BLaER1 treated with 17β-estradiol and CSF1 and Interleukin-3, amounts not matched to agents 10 nM and 100 nM (cell line): ENCODE measurements at regions not wholly inside any gene's neighbourhood (a gene's known extent, or its start where the extent isn't known, plus 50 kb on each side); places are given as distances from the start of the nearest gene placed in this dataset.

ENCODE experiments used
- H3K27ac ChIP-seq, 11 experiments: shearing (Covaris generic); formaldehyde crosslinking; 2 replicates each; pipeline ENCODE4 v1.8.1; 2022
- H3K27me3 ChIP-seq, 11 experiments: shearing (Covaris generic); formaldehyde crosslinking; 2 replicates each; pipeline ENCODE4 v1.8.1; 2022
- H3K36me3 ChIP-seq, 11 experiments: shearing (Covaris generic); formaldehyde crosslinking; 2 replicates each; pipeline ENCODE4 v1.8.1; 2022
- H3K4me1 ChIP-seq, 10 experiments: shearing (Covaris generic); formaldehyde crosslinking; 2 replicates each; pipeline ENCODE4 v1.8.1; 2022
- H3K4me2 ChIP-seq, 11 experiments: shearing (Covaris generic); formaldehyde crosslinking; 2 replicates each; pipeline ENCODE4 v1.8.1; 2022
- H3K4me3 ChIP-seq, 10 experiments: shearing (Covaris generic); formaldehyde crosslinking; 2 replicates each; pipeline ENCODE4 v1.8.1; 2022
- H3K9ac ChIP-seq, 11 experiments: shearing (Covaris generic); formaldehyde crosslinking; 2 replicates each; pipeline ENCODE4 v1.8.1; 2022
- H3K9me3 ChIP-seq, 11 experiments: shearing (Covaris generic); formaldehyde crosslinking; replicated peaks in 1 of 11; 2 replicates each; pipeline ENCODE4 v1.8.1; 2022
- H4K20me1 ChIP-seq, 11 experiments: shearing (Covaris generic); formaldehyde crosslinking; 2 replicates each; pipeline ENCODE4 v1.8.1; 2022
- Cebpa-rat ChIP-seq, 11 experiments: shearing (Covaris generic); IDR thresholded peaks; 2 replicates each; pipeline ENCODE4 v1.8.1; 2022

DNA sequence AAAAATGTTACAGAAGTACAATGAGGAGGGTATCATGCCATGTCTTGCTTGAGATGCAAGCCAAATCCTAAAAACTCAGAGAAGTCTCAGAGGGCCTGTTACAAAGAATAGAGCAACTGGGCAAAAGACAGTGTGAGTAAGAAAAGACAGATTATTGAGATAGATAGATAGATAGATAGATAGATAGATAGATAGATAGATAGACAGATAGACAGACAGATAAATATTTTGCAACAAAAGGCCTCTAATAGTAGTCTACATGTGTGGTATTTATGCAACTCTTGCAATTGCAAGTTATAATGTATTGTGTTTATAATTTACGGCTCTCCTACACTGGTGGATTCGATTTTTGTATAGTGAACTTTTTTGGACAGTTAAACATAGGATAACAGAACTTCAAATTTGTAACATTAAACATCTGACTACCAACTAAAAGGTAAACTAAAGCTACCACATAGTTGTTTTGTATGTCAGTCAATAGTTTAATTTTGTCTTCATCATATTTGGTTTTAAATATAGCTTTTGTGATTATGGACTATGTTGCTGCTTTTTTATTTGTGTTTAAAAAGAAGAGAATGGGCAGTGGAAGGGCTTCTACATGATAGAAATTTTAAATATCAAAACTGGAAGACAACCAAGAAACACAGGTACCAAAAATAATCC is 740.7 kb upstream of the LRRTM4 start:
- no peaks in the 10 kb centered on the region for H3K36me3 ChIP-seq
- no peak overlapping the region for H3K4me3 ChIP-seq
- H3K9me3 ChIP-seq = no peaks in the 10 kb centered on the region
- H3K27ac ChIP-seq = no peak overlapping the region
- no peak for TF ChIP-seq Cebpa-rat (IDR thresholded peaks at IDR 0.05)
- H3K4me2 ChIP-seq = no peak overlapping the region
- no peaks in the 10 kb centered on the region for H3K27me3 ChIP-seq
- no peaks in the 10 kb centered on the region for H4K20me1 ChIP-seq
- H3K9ac ChIP-seq = no peak overlapping the region
- H3K4me1 ChIP-seq = no peaks in the 10 kb centered on the region

DNA sequence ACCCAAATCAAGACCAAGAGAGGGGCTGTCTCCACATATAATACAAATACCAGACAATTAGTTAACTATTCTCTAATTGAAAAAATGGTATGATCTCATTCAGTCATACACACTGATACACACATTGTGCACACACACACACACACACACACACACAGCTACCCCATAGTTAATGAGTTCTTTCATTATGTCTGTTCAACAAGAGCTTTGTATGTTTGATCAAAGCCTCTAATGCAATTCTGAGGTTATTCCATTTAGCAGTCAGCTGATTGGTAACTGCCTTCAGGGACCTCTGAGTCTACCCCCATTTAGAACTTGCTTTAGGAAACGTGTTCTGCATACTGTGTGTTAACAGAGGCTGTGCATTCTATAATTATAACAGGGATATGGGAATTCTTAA is 741.4 kb upstream of the LRRTM4 start:
- Histone ChIP-seq H3K9me3 (no peaks in the 10 kb centered on the region), H3K36me3 (no peaks in the 10 kb centered on the region), H3K27me3 (no peaks in the 10 kb centered on the region), H3K4me2 (no peak overlapping the region), H3K9ac (no peak overlapping the region), H3K4me1 (no peaks in the 10 kb centered on the region), H3K4me3 (no peak overlapping the region), H4K20me1 (no peaks in the 10 kb centered on the region), H3K27ac (no peak overlapping the region)
- no peak for TF ChIP-seq Cebpa-rat (IDR thresholded peaks at IDR 0.05)

DNA sequence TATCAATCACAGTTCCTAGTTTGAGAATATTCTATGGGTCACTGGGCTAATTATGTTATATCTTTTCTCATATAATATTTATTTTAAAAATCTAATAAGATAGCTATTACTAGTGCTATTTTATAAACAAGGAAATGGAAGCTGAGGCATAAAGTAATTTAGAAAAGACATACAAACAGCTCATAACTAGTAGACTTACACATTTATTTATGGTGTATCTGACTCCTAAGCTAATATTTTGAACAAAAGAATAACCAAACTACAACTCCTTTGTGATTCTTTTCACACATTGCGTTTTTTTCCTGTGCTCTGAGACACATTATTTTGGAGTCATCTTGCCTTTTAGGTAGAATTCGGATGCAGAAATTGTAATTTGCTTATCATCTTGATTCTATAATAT is 742.0 kb upstream of the LRRTM4 start:
- H3K27me3 ChIP-seq = no peaks in the 10 kb centered on the region
- no peaks in the 10 kb centered on the region for H3K36me3 ChIP-seq
- no peak overlapping the region for H3K4me2 ChIP-seq
- H3K4me1 ChIP-seq = no peaks in the 10 kb centered on the region
- no peaks in the 10 kb centered on the region for H3K9me3 ChIP-seq
- no peak overlapping the region for H3K9ac ChIP-seq
- no peak overlapping the region for H3K4me3 ChIP-seq
- no peak overlapping the region for H3K27ac ChIP-seq
- TF ChIP-seq Cebpa-rat (IDR thresholded peaks at IDR 0.05) = no peak
- no peaks in the 10 kb centered on the region for H4K20me1 ChIP-seq

DNA sequence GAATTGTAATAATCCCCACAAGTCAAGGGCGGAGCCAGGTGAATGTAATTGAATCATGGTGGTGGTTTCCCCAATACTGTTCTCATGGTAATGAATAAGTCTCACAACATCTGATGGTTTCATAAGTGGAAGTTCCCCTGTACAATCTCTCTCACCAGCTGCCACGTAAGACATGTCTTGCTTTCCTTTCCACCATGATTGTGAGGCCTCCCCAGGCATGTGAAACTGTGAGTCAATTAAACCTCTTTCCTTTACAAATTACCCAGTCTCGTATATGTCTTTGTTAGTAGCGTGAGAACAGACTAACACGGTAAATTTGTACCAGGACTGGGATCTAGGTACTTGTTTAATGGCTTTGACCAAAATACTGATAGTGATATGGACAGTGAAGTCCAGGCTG is 744.3 kb upstream of the REG3G start:
- Histone ChIP-seq H3K4me2 (no peak overlapping the region), H3K27me3 (no peaks in the 10 kb centered on the region), H3K9ac (no peak overlapping the region), H3K9me3 (peaks cover 0 to 3% (median 0%) of the 10 kb centered on the region in 11 experiments; a peak in 1 of 22 replicates), H3K4me1 (no peaks in the 10 kb centered on the region), H3K36me3 (no peaks in the 10 kb centered on the region), H3K4me3 (no peak overlapping the region), H4K20me1 (no peaks in the 10 kb centered on the region), H3K27ac (no peak overlapping the region)
- no peak for TF ChIP-seq Cebpa-rat (IDR thresholded peaks at IDR 0.05)

DNA sequence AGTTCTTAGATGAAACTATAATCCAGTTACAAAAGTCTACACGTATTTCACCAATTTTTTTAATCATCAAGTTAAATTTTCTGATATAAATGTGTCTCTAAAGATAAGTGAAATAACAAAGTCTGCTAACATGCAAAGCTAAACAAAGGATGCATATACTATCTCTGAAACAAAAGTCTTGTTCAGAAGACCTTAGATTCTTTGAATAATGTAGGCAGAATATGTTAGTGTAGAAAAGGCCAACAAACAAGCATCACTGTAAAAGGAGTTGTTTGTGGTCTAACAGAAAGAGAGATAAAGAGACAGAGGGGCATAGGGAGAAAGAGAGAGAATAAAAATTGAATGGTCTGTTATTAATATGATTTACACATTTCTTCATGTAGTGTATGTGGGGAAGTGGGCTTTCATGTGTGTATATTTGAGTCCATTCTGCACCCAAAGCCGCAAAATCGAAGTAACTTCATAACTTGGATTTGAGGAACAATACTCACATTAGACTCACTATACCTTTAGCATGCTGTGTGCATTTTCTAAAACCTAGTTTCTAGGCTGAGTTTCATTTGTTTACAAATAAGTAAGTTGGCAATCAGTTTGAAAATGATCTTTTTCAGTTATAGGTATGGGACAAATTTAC is 734.8 kb upstream of the REG3G start:
- Histone ChIP-seq H3K9ac (no peak overlapping the region), H3K4me3 (no peak overlapping the region)
- TF ChIP-seq Cebpa-rat (IDR thresholded peaks at IDR 0.05) = no peak

DNA sequence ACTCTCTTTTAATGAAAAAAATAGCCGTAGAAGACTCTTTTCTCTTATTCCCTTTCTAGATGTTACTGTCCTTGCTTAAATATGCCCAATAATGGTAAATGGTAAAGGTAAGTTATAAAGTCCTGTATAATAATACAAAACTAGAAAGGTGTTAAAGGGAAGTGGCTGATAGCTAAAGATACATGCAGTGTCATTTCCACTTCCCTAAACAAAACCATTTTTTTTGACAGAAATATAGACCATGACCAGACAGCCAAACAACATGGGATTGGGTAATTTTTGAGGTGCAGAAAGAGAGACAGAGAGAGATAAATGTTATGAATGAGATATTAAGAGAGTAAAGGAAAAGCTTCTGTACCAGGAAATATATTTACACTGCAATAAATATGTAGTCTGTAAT is 731.7 kb upstream of the REG3G start:
- Histone ChIP-seq H3K27ac (no peak overlapping the region), H4K20me1 (no peaks in the 10 kb centered on the region), H3K9ac (no peak overlapping the region), H3K4me2 (no peak overlapping the region), H3K4me1 (peaks cover 0 to 9% (median 0%) of the 10 kb centered on the region in 10 experiments; a peak in 3 of 20 replicates), H3K9me3 (no peaks in the 10 kb centered on the region), H3K4me3 (no peak overlapping the region), H3K36me3 (no peaks in the 10 kb centered on the region), H3K27me3 (no peaks in the 10 kb centered on the region)
- no peak for TF ChIP-seq Cebpa-rat (IDR thresholded peaks at IDR 0.05)

More for the DNA sequence above, 734.8 kb upstream of the REG3G start:
- Histone ChIP-seq H3K4me1 (peaks cover 0 to 9% (median 0%) of the 10 kb centered on the region in 10 experiments; a peak in 3 of 20 replicates), H3K36me3 (no peaks in the 10 kb centered on the region), H3K9me3 (no peaks in the 10 kb centered on the region), H3K27me3 (no peaks in the 10 kb centered on the region), H3K27ac (no peak overlapping the region), H3K4me2 (no peak overlapping the region), H4K20me1 (no peaks in the 10 kb centered on the region)

DNA sequence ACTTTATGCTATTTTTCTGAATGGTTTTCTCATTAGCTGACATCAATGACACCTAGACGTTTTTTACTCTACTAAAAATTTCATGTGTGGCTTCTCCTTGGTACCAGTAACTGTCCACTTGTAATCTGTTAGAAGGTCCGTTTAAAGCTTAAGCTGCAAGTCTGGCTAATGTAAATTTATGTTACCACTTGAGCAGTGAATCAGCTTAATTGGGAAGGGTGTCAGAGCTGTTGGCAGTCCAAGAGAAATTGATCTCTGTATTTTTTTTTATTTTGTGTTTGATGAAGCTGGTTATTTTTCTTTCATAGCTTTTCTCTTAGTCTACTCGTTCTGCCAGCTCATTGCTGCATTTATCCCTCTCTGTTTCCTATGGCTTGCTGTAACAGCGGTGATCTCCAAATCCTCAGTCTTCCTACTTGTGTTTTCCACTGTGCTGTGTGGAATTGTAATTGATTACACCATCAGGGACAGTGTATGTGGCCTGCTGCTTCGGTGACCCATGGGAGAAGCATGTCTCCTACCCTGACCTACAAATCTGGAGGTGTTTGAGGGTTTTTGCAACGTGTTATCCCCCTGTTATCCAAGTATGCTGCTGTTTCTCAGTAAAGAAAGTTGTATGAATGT is 724.2 kb upstream of the REG3G start:
- H3K27ac ChIP-seq = no peak overlapping the region
- no peak overlapping the region for H3K4me3 ChIP-seq
- H3K27me3 ChIP-seq = no peaks in the 10 kb centered on the region
- no peaks in the 10 kb centered on the region for H3K9me3 ChIP-seq
- H3K4me2 ChIP-seq = no peak overlapping the region
- no peaks in the 10 kb centered on the region for H3K4me1 ChIP-seq
- H3K9ac ChIP-seq = no peak overlapping the region
- no peak for TF ChIP-seq Cebpa-rat (IDR thresholded peaks at IDR 0.05)
- no peaks in the 10 kb centered on the region for H4K20me1 ChIP-seq
- no peaks in the 10 kb centered on the region for H3K36me3 ChIP-seq

DNA sequence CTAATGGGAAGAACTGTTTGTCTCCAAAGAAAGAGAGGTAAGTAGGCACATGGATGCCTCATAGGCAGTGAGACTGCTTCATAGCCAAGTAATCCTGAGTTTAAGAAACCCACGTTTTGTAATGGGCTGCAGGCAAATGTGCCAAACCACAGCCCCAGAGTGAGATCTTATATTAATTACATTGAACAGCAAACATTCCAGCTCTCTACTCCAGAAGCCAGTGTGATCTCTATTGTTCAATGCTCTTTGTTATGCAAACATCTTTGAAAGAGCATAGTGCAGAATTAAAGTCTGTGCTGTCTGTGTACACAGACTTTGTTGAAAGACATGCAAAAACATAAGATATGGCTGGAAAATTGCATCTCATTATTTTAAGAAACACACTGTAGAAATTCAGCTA is 720.8 kb upstream of the REG3G start:
- no peaks in the 10 kb centered on the region for H3K36me3 ChIP-seq
- H3K27ac ChIP-seq = no peak overlapping the region
- H3K4me1 ChIP-seq = no peaks in the 10 kb centered on the region
- no peak for TF ChIP-seq Cebpa-rat (IDR thresholded peaks at IDR 0.05)
- H3K9me3 ChIP-seq = no peaks in the 10 kb centered on the region
- H3K27me3 ChIP-seq = no peaks in the 10 kb centered on the region
- H3K9ac ChIP-seq = no peak overlapping the region
- H3K4me2 ChIP-seq = no peak overlapping the region
- no peak overlapping the region for H3K4me3 ChIP-seq
- no peaks in the 10 kb centered on the region for H4K20me1 ChIP-seq

DNA sequence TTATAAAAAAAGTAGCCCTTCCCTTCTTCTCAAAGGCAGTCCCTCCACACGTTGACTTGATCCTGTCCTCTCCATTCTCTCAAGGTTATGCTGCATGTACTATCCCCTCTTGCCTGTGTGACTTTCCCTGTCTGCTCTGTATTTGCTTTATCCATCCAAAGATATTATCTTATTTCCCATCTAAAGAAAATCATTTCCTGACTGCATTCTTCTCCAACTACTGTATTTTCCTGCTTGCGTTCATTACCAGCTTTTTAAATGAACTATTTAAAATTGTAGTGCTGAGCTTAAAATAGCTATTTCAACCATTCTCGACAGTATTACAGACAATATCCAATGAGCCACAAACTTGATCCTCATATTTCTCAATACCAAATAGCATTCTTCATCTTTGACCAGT is 716.0 kb upstream of the REG3G start:
- no peak overlapping the region for H3K4me2 ChIP-seq
- no peak overlapping the region for H3K27ac ChIP-seq
- H3K9ac ChIP-seq = no peak overlapping the region
- H3K9me3 ChIP-seq = no peaks in the 10 kb centered on the region
- no peaks in the 10 kb centered on the region for H4K20me1 ChIP-seq
- no peaks in the 10 kb centered on the region for H3K36me3 ChIP-seq
- H3K27me3 ChIP-seq = no peaks in the 10 kb centered on the region
- TF ChIP-seq Cebpa-rat (IDR thresholded peaks at IDR 0.05) = no peak
- no peaks in the 10 kb centered on the region for H3K4me1 ChIP-seq
- no peak overlapping the region for H3K4me3 ChIP-seq

DNA sequence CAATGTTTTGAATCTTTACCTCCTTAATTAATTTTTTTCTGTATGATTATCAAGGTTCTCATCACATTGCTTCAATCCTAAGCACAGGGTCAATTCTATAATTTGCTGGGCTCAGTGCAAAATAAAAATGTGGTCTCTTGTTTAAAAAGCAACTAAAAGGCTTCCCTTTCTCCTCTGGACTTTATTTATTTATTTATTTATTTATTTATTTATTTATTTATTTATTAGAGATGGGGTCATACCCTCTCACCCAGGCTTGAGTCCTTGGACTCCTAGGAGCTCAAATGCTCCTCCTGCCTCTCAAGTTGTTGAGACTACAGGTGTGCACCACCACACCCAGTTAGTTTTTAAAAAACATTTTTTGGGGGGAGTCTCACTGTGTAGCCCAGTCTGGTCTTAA is 710.1 kb upstream of the REG3G start:
- Histone ChIP-seq H3K9me3 (no peaks in the 10 kb centered on the region), H3K4me1 (no peaks in the 10 kb centered on the region), H3K36me3 (no peaks in the 10 kb centered on the region), H3K4me3 (no peak overlapping the region), H3K27me3 (no peaks in the 10 kb centered on the region), H3K4me2 (no peak overlapping the region), H4K20me1 (no peaks in the 10 kb centered on the region), H3K27ac (no peak overlapping the region), H3K9ac (no peak overlapping the region)
- no peak for TF ChIP-seq Cebpa-rat (IDR thresholded peaks at IDR 0.05)
